ENCODE measurements at regions not wholly inside any gene's neighbourhood (a gene's known extent, or its start where the extent isn't known, plus 50 kb on each side); places are given as distances from the start of the nearest gene placed in this dataset.

DNA sequence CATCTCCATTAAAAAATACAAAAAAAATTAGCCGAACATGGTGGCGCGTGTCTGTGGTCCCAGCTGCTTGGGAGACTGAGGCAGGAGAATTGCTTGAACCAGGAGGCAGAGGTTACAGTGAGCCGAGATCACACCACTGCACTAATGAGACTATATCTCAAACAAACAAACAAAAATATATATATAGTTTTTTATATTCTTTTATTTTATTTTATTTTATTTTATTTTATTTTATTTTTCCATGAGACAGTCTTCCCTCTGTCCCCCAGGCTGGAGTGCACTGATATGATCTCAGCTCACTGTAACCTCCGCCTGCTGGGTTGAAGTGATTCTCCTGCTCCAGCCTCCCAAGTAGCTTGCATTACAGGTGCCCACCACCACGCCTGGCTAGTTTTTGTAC, 79.5 kb downstream of the IRF2BPL start:
- no peak for DNase-seq (ENCODE audit: low read depth)

DNA sequence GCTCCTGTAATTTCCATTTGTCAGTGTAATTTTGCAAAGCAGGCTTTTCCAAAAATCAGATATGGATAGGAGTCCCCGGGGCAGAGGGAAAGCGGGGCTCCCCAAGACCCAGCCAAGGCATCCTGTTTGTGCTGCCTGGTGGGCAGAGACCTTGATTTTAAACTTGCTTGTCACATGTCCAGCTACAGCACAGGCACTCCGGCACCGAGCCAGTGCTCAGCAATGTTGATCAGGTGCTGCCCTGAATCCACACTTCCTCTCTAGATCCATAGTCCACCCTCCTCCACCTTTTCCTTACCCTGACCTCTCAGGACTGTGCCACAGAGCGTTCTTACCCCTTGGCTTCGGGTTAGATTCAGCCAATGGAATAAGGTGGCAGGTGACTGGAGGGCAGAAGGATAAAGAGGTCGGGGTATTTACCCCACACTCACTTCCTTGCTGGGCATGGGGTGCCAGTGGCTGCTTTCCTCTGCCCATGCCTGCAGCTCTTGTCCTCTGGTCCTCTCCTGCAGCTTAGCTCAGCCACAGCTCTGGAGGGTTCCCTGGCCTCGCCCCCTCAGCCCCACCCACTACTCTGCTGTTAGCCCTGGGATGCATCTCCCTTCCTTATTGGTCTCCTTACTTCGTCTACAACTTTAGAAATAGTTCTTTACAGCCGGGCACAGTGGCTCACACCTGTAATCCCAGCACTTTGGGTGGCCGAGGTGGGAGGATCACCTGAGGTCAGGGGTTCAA, 80.1 kb downstream of the IRF2BPL start:
- DNase-seq (ENCODE audit: low read depth), result no peak

- no peak for DNase-seq (ENCODE audit: low read depth)
These were observed 80.7 kb downstream of the IRF2BPL start for GRCh38 chr14:76947838-76948184.

DNA sequence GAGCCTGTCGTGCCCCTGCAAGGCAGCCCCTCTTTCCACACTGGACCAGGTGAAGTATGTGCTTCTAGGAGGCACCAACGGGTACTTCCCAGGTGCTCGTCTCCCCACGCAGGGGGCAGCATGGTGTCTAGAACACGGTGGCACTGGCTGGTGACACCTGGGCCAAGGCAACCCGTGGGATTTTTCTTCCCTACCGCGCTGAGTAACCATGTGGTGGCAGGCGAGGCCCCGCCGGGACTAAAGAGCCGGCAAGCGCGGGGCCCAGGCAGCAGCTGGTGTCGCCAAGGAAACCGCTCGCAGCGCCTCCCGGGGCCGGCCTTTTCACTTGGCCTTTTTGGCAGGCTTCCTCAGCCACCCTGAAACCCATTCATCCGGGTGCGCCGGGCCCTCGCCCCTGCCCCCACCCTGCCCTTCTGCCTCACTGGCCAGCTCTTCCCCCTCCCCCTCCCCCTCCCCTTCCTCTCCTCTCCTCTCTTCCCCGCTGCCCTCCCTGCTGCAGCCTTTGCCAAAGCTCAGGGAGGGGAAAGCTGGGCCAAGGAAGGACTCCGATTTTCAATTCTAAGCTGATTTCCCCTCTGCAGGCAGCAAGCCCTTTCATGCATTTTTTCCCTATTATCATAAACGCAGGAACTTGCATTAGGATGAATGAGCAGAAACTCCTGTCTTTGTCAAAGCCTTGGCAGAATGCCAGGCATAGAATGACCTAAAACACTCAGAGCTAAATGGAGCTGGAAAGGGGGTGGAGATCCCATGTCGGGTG, 81.2 kb downstream of the IRF2BPL start:
- DNase-seq (ENCODE audit: low read depth), result peak; percentile 64

GRCh38 chr14:76946753-76947077, 81.8 kb downstream of the IRF2BPL start:
- DNase-seq (ENCODE audit: low read depth), result no peak

- no peak for DNase-seq (ENCODE audit: low read depth)
These were observed 85.4 kb downstream of the IRF2BPL start for GRCh38 chr14:76943072-76943471.

GRCh38 chr14:76941946-76942805, 86.3 kb downstream of the IRF2BPL start:
- DNase-seq (ENCODE audit: low read depth), result no peak

DNA sequence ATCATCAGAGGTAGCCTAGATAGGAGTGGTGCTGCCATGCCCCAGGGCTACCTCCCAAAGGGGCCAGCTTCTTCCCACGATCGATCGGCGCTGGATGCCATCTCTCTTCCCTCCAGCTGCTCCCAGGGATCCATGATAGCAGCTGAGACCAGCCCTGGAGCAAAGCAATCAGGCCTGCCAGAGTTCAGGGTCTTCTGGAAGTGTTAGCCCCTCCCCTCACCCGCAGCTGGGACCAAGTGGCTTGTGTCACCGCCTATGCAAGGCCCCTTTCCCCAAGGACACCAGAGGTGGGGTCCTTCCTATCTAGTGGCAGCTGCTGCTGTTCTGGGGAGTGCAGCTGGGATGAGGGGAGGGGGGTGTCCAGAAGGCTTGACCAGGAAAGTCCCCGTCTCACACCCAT, 87.0 kb downstream of the IRF2BPL start:
- DNase-seq (ENCODE audit: low read depth), result no peak

DNA sequence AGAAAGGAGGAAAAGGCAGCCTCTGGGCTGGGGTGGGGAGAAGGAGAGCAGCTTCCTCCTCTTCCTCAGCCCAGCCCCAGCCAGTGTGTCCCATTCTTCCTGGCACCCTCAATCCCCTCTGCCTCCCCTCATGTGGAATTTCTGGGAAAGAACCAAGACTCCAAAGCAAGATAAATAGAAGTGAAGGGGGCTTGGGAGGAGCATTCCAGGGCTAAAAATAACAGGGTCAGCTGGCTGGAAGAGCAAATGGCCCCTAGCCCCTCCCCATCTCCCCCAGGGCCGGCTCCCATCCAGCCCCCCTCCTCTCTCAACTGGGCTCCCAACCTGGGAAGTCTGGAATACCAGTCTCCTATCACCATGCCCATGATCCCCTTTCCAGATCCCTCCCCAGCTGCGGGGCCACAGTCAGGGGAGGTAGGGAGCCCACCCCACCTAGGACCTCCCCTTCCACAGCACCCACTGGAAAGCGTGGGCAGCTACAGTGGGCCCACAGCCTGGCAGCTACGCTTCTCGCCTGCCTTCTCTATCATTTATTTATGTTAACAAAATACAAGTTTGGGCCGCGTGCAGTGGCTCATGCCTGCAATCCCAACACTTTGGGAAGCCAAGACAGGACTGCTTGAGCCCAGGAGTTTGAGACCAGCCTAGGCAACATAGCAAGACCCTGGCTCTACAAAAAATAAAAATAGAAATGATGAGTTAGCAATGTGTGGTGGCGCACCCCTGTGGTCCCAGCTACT, 88.3 kb downstream of the IRF2BPL start:
- no peak for DNase-seq (ENCODE audit: low read depth)

- DNase-seq (ENCODE audit: low read depth), result no peak
These were observed 89.3 kb downstream of the IRF2BPL start for GRCh38 chr14:76939015-76939742.

- no peak for DNase-seq (ENCODE audit: low read depth)
These were observed 90.4 kb downstream of the IRF2BPL start for GRCh38 chr14:76938092-76938500.

DNA sequence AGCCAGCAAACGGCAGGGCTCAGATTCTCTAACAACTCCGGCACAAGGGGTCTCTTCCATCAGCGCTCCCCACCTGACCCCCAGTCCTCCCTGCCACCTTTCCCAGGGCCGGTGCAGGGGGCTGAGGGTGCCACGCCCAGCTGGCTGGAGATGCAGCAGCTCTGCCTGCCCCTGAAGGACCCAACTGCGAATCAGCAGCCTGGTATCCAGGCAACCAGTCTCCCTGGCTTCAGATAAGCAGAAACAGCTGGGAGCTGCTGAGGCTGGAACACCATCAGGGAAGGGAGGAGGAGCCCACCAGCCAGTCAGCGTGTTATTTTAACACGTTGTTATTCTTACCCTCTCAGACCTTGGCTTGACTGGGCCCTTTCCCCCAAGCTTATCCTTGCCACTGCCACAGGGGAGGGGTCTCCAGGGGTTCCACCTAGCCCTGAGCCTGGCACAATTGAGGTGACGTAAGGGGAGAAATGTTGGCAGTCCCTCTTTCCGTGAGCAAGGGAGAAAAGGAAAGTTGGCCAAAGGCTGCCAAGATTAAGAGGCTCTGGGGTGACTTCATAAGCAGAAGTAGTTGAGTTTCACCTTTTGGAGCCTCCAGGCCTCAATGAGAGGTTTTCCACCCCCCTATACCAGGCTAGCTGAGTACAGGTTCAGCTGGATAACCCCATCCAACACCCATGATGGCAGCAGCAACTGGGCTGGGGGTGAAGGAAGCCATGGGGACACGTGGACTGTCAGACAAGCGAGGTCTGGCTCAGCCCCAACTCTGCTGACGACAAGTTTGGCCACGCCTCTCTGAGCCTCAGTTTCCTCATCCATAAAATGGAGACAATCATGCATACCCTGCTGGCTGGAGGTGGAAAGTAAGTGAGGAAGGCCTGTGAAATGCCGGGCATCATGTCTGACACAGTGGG, 91.1 kb downstream of the IRF2BPL start:
- no peak for DNase-seq (ENCODE audit: low read depth)

DNA sequence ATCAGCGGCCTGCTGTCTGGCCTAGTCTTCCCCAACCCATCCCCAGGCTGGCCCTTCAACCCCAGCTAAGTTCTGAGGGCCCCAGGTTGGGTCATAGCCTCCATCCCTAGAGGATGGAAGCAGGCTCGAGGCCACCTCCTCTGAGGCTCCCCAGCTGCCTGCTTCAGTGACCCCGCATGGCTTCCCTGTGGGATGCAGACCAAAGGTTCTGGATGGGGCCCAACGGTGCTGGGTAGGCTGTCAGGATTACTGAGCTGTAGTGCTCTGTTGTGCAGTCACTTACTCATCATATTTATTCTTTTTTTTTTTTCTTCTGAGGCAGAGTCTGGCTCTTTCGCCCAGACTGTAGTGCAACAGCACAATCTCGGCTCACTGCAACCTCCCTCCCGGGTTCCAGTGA, 92.0 kb downstream of the IRF2BPL start:
- no peak for DNase-seq (ENCODE audit: low read depth)

DNA sequence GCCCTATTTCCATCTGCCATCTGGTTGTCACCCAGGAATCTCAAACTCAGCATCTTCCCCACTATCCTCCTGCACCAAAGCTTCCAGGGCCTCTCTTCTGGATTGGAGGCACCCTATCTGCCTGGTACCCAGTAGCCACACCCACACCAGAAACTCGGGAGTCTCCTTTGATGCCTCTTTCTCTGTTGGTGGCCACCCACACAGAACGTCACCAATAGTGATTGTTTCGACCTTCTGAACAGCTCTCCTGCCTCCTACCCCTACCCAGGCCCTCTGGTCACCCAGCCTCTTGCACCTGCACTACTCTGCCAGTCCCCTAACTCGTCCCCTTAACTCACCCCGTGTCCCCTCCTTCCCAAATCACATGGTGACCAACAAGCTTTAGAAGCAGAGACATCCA, 95.0 kb downstream of the IRF2BPL start:
- no peak for DNase-seq (ENCODE audit: low read depth)

DNA sequence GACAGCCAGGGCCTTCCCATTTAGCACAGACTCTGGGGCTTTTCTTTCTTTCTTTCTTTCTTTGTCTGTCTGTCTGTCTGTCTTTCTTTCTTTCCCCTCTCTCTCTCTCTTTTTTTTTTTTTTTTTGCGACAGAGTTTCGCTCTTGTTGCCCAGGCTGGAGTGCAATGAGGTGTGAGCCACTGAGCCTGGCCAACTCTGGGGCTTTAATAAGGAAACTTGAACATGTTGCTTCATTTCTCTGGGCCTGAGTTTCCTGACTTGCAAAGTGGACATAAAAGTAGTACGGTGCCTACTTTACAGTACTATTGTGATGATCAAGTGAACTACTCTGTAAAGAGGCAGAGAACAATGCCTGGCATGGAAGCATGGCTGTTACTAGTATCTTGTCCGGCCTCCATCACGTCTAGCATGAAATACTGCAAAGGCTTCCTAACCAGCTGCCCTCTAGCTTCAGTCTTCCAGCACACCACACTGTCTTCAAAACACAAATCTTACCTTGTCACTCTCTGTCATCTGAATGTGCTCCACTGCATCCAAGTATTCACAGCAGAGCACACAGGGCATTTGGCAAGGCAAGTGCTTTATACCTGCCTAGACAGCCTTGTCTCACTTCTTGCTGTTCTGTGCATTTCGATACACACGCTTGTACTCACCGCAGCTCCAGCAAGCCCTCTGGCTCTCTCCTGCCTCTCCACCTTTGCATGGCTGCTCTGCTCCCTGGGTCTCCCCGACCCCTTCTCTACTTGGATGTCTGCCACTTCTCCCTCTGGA, 96.7 kb downstream of the IRF2BPL start:
- DNase-seq (ENCODE audit: low read depth), result no peak

DNA sequence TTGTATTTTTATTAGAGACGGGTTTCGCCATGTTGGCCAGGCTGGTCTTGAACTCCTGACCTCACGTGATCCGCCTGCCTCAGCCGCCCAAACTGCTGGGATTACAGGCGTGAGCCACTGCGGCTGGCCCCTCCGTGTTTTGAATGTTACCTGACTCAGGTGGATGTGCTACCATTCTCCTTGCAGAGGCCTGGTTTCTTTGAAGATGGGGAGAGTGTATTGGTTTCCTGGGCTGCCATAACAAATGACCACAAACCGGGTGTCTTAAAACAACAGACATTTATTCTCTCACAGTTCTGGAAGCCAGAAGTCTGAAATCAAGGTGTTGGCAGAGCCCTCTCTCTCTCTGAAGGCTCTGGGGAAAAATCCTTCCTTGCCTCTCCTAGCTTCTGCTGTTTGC, 98.0 kb downstream of the IRF2BPL start:
- no peak for DNase-seq (ENCODE audit: low read depth)

DNA sequence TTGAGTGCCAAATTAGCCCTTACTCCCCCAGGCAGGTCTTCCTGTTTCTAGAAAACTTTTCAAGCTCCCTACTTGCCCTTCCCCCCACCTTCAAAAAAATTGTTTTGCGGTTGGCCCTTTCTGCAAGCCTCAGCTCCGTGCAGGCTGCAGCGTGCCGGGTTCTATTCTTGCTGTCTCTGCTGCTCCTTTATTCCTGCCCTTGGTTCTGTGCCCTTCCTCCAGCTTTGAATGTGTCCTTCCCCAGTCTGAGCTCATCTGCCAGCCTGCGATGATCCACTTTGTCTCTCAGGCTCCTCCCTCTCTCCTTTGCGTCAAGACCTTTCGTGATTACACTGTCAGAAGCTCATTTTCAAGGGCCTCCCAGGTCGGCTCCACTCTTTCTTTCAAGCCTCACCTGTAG, 98.6 kb downstream of the IRF2BPL start:
- DNase-seq (ENCODE audit: low read depth), result no peak

- no peak for DNase-seq (ENCODE audit: low read depth)
These were observed 100.4 kb downstream of the IRF2BPL start for GRCh38 chr14:76927971-76928700.
